Ishikawa (cell line): ENCODE measurements at regions not wholly inside any gene's neighbourhood (a gene's known extent, or its start where the extent isn't known, plus 50 kb on each side); places are given as distances from the start of the nearest gene placed in this dataset.

ENCODE experiments used
- CEBPB ChIP-seq: IDR thresholded peaks from 2 replicates; pipeline ENCODE4 v1.6.1; 2012
- CREB1 ChIP-seq: IDR thresholded peaks from 2 replicates; pipeline ENCODE4 v1.6.1; 2012; ENCODE audit warnings: low read depth
- EGR1 ChIP-seq: IDR thresholded peaks from 2 replicates; pipeline ENCODE4 v1.6.1; 2012
- EP300 ChIP-seq: IDR thresholded peaks from 2 replicates; pipeline ENCODE4 v1.6.1; 2012; ENCODE audit warnings: borderline replicate concordance
- FOXM1 ChIP-seq: IDR thresholded peaks from 2 replicates; pipeline ENCODE4 v1.6.1; 2012; ENCODE audit warnings: low read depth, borderline replicate concordance
- MAX ChIP-seq: IDR thresholded peaks from 2 replicates; pipeline ENCODE4 v1.6.1; 2012
- NFIC ChIP-seq: IDR thresholded peaks from 2 replicates; pipeline ENCODE4 v1.6.1; 2012
- RAD21 ChIP-seq: IDR thresholded peaks from 2 replicates; pipeline ENCODE4 v1.6.1; 2012; ENCODE audit warnings: low read depth
- REST ChIP-seq: IDR thresholded peaks from 2 replicates; pipeline ENCODE4 v1.6.1; 2012; ENCODE audit warnings: low read depth, mild to moderate bottlenecking
- TAF1 ChIP-seq: IDR thresholded peaks from 2 replicates; pipeline ENCODE4 v1.6.1; 2012; ENCODE audit warnings: low read depth, mild to moderate bottlenecking
- TCF12 ChIP-seq: IDR thresholded peaks from 2 replicates; pipeline ENCODE4 v1.6.1; 2012; ENCODE audit warnings: low read depth
- TEAD4 ChIP-seq: IDR thresholded peaks from 2 replicates; pipeline ENCODE4 v1.6.1; 2012
- USF1 ChIP-seq: IDR thresholded peaks from 2 replicates; pipeline ENCODE4 v1.6.1; 2012
- YY1 ChIP-seq: IDR thresholded peaks from 2 replicates; pipeline ENCODE4 v1.6.1; 2012; ENCODE audit warnings: low read depth
- ZBTB7A ChIP-seq: IDR thresholded peaks from 2 replicates; pipeline ENCODE4 v1.6.1; 2012; ENCODE audit warnings: low read depth

GRCh38 chr5:69000216-69000919 lies 93.4 kb upstream of the SLC30A5 start:
- no peak for TF ChIP-seq TEAD4
- TF ChIP-seq FOXM1: no peak
- no peak for TF ChIP-seq USF1
- TF ChIP-seq RAD21: no peak
- no peak for TF ChIP-seq REST
- TF ChIP-seq CEBPB: no peak
- no peak for TF ChIP-seq NFIC
- TF ChIP-seq TCF12: no peak
- no peak for TF ChIP-seq TAF1
- no peak for TF ChIP-seq MAX
- TF ChIP-seq EP300: no peak
- no peak for TF ChIP-seq ZBTB7A
- no peak for TF ChIP-seq YY1
- no peak for TF ChIP-seq CREB1
- no peak for TF ChIP-seq EGR1

- no peak for TF ChIP-seq USF1
- TF ChIP-seq EP300: no peak
- no peak for TF ChIP-seq ZBTB7A
- TF ChIP-seq TAF1: no peak
- TF ChIP-seq EGR1: no peak
- no peak for TF ChIP-seq CREB1
- no peak for TF ChIP-seq REST
- TF ChIP-seq FOXM1: no peak
- TF ChIP-seq MAX: no peak
- no peak for TF ChIP-seq RAD21
- no peak for TF ChIP-seq YY1
- no peak for TF ChIP-seq TEAD4
- TF ChIP-seq NFIC: no peak
- no peak for TF ChIP-seq TCF12
- no peak for TF ChIP-seq CEBPB
Observed at GRCh38 chr5:69000949-69001348, 92.9 kb upstream of the SLC30A5 start.

GRCh38 chr5:69001627-69002026 lies 92.2 kb upstream of the SLC30A5 start:
- TF ChIP-seq CREB1: no peak
- TF ChIP-seq FOXM1: no peak
- no peak for TF ChIP-seq NFIC
- no peak for TF ChIP-seq ZBTB7A
- TF ChIP-seq USF1: peak; percentile 67
- no peak for TF ChIP-seq EGR1
- TF ChIP-seq EP300: no peak
- TF ChIP-seq YY1: no peak

GRCh38 chr5:69004127-69004526 lies 89.7 kb upstream of the SLC30A5 start:
- TF ChIP-seq USF1: no peak

GRCh38 chr5:69004676-69005075 lies 89.1 kb upstream of the SLC30A5 start:
- TF ChIP-seq TAF1 (no peak), RAD21 (no peak), TEAD4 (no peak), CREB1 (no peak), FOXM1 (no peak), CEBPB (no peak), USF1 (no peak), EP300 (no peak), EGR1 (no peak), NFIC (no peak), TCF12 (no peak), MAX (no peak)
